ENCODE measurements at regions not wholly inside any gene's neighbourhood (a gene's known extent, or its start where the extent isn't known, plus 50 kb on each side); places are given as distances from the start of the nearest gene placed in this dataset.

- Histone ChIP-seq H3K27me3 (ENCODE audit: control insufficient read depth, insufficient read depth, low read length) (no peaks in the 10 kb centered on the region), H3K4me1 (ENCODE audit: control insufficient read depth in 2 of 3, insufficient read depth in 2 of 3, low read depth in 1 of 3, low read length in 3 of 3) (peaks cover 0 to 2% (median 0%) of the 10 kb centered on the region in 3 donors), H3K9ac (ENCODE audit: low read length in 3 of 3) (no peak overlapping the region), H3K36me3 (ENCODE audit: control insufficient read depth in 2 of 3, insufficient read depth in 3 of 3, low read length in 3 of 3) (no peaks in the 10 kb centered on the region), H3K27ac (ENCODE audit: low read depth in 2 of 2, low read length in 2 of 2) (no peak overlapping the region), H3K4me3 (ENCODE audit: low read length in 3 of 3) (peak overlapping the region in 1 of 3 donors; percentile 7), H3K9me3 (ENCODE audit: control insufficient read depth in 2 of 3, insufficient read depth in 1 of 3, low read length in 3 of 3) (no peaks in the 10 kb centered on the region)
- FAIRE-seq = no peak
- DNase-seq = peak in 1 of 5 donors; percentile 35
- TF ChIP-seq CTCF (IDR thresholded peaks at IDR 0.05; ENCODE audit: borderline replicate concordance, extremely low read depth, insufficient read depth) = no peak
- intact Hi-C loops (cut with DNase I) = no loop called here
Observed at GRCh38 chr2:147636886-147637285, 207.9 kb upstream of the ACVR2A start.

- no peak overlapping the region for H3K9ac ChIP-seq (ENCODE audit: low read length in 3 of 3)
- no peak overlapping the region for H3K4me3 ChIP-seq (ENCODE audit: low read length in 3 of 3)
- H3K4me1 ChIP-seq (ENCODE audit: control insufficient read depth in 2 of 3, insufficient read depth in 2 of 3, low read depth in 1 of 3, low read length in 3 of 3) = peaks cover 0 to 2% (median 0%) of the 10 kb centered on the region in 3 donors
- no peaks in the 10 kb centered on the region for H3K27me3 ChIP-seq (ENCODE audit: control insufficient read depth, insufficient read depth, low read length)
- intact Hi-C loops (cut with DNase I) = no loop called here
- no peak overlapping the region for H3K27ac ChIP-seq (ENCODE audit: low read depth in 2 of 2, low read length in 2 of 2)
- no peaks in the 10 kb centered on the region for H3K36me3 ChIP-seq (ENCODE audit: control insufficient read depth in 2 of 3, insufficient read depth in 3 of 3, low read length in 3 of 3)
- FAIRE-seq (no peak), DNase-seq (peak in 1 of 5 donors; percentile 43)
- TF ChIP-seq CTCF (IDR thresholded peaks at IDR 0.05; ENCODE audit: borderline replicate concordance, extremely low read depth, insufficient read depth) = no peak
- H3K9me3 ChIP-seq (ENCODE audit: control insufficient read depth in 2 of 3, insufficient read depth in 1 of 3, low read length in 3 of 3) = no peaks in the 10 kb centered on the region
Observed at GRCh38 chr2:147636238-147636882, 208.5 kb upstream of the ACVR2A start.

- peaks cover 0 to 2% (median 0%) of the 10 kb centered on the region in 3 donors for H3K4me1 ChIP-seq (ENCODE audit: control insufficient read depth in 2 of 3, insufficient read depth in 2 of 3, low read depth in 1 of 3, low read length in 3 of 3)
- no peak overlapping the region for H3K4me3 ChIP-seq (ENCODE audit: low read length in 3 of 3)
- no peak overlapping the region for H3K27ac ChIP-seq (ENCODE audit: low read depth in 2 of 2, low read length in 2 of 2)
- FAIRE-seq = no peak
- no peak overlapping the region for H3K9ac ChIP-seq (ENCODE audit: low read length in 3 of 3)
- H3K36me3 ChIP-seq (ENCODE audit: control insufficient read depth in 2 of 3, insufficient read depth in 3 of 3, low read length in 3 of 3) = no peaks in the 10 kb centered on the region
- H3K9me3 ChIP-seq (ENCODE audit: control insufficient read depth in 2 of 3, insufficient read depth in 1 of 3, low read length in 3 of 3) = no peaks in the 10 kb centered on the region
- DNase-seq = no peak
- intact Hi-C loops (cut with DNase I) = no loop called here
- TF ChIP-seq CTCF (IDR thresholded peaks at IDR 0.05; ENCODE audit: borderline replicate concordance, extremely low read depth, insufficient read depth) = no peak
- no peaks in the 10 kb centered on the region for H3K27me3 ChIP-seq (ENCODE audit: control insufficient read depth, insufficient read depth, low read length)
Observed at GRCh38 chr2:147634826-147635225, 210.0 kb upstream of the ACVR2A start.

- H3K4me3 ChIP-seq (ENCODE audit: low read length in 3 of 3) = no peak overlapping the region
- H3K36me3 ChIP-seq (ENCODE audit: control insufficient read depth in 2 of 3, insufficient read depth in 3 of 3, low read length in 3 of 3) = no peaks in the 10 kb centered on the region
- intact Hi-C loops (cut with DNase I) = no loop called here
Observed at GRCh38 chr2:147632198-147632597, 212.6 kb upstream of the ACVR2A start.

More at GRCh38 chr2:147632198-147632597, 212.6 kb upstream of the ACVR2A start:
- DNase-seq (no peak), FAIRE-seq (no peak)
- Histone ChIP-seq H3K4me1 (ENCODE audit: control insufficient read depth in 2 of 3, insufficient read depth in 2 of 3, low read depth in 1 of 3, low read length in 3 of 3) (peaks cover 0 to 2% (median 0%) of the 10 kb centered on the region in 3 donors), H3K9ac (ENCODE audit: low read length in 3 of 3) (no peak overlapping the region), H3K9me3 (ENCODE audit: control insufficient read depth in 2 of 3, insufficient read depth in 1 of 3, low read length in 3 of 3) (no peaks in the 10 kb centered on the region), H3K27ac (ENCODE audit: low read depth in 2 of 2, low read length in 2 of 2) (no peak overlapping the region), H3K27me3 (ENCODE audit: control insufficient read depth, insufficient read depth, low read length) (no peaks in the 10 kb centered on the region)
- no peak for TF ChIP-seq CTCF (IDR thresholded peaks at IDR 0.05; ENCODE audit: borderline replicate concordance, extremely low read depth, insufficient read depth)

Data from kidney (tissue), 13 donors.